Central memory CD4-positive, alpha-beta T cell (primary cell): ENCODE measurements at regions not wholly inside any gene's neighbourhood (a gene's known extent, or its start where the extent isn't known, plus 50 kb on each side); places are given as distances from the start of the nearest gene placed in this dataset.
"Not testable (repeated sequence)": the region's sequence is repeated elsewhere in the genome, so short reads cannot be mapped to it uniquely, and the experiment has no call there.

Experiments
- DNase-seq: peaks from one replicate; pipeline ENCODE4 v3.0.0; 2022

GRCh38 chr1:38608202-38608864, 251.2 kb downstream of the RRAGC start:
- no peak for DNase-seq

GRCh38 chr1:38607526-38607925, 252.0 kb downstream of the RRAGC start:
- no peak for DNase-seq

GRCh38 chr1:38605063-38605462, 254.5 kb downstream of the RRAGC start:
- no peak for DNase-seq

- no peak for DNase-seq
These were observed 255.7 kb downstream of the RRAGC start for GRCh38 chr1:38603907-38604306.

GRCh38 chr1:38600905-38601304, 258.7 kb downstream of the RRAGC start:
- DNase-seq, result no peak

- DNase-seq, result no peak
These were observed 259.3 kb downstream of the RRAGC start for GRCh38 chr1:38600286-38600685.

GRCh38 chr1:38598118-38598517, 261.5 kb downstream of the RRAGC start:
- DNase-seq, result no peak

GRCh38 chr1:38589036-38589435, 270.5 kb downstream of the RRAGC start:
- no peak for DNase-seq

GRCh38 chr1:38587766-38588165, 271.8 kb downstream of the RRAGC start:
- no peak for DNase-seq

GRCh38 chr1:38586993-38587646, 272.5 kb downstream of the RRAGC start:
- peak; percentile 26 for DNase-seq

GRCh38 chr1:38585971-38586370, 273.6 kb downstream of the RRAGC start:
- DNase-seq, result no peak

- DNase-seq, result no peak
These were observed 274.1 kb downstream of the RRAGC start for GRCh38 chr1:38585460-38585859.

- DNase-seq, result no peak
These were observed 274.9 kb downstream of the RRAGC start for GRCh38 chr1:38584448-38585355.

- not testable (repeated sequence) for DNase-seq
These were observed 276.3 kb downstream of the RRAGC start for GRCh38 chr1:38583287-38583686.

GRCh38 chr1:38581396-38581795, 278.2 kb downstream of the RRAGC start:
- DNase-seq, result no peak

- DNase-seq, result no peak
These were observed 279.0 kb downstream of the RRAGC start for GRCh38 chr1:38580594-38580993.

GRCh38 chr1:38579056-38579455, 280.5 kb downstream of the RRAGC start:
- no peak for DNase-seq

GRCh38 chr1:38578271-38578951, 281.2 kb downstream of the RRAGC start:
- DNase-seq, result no peak

GRCh38 chr1:38577937-38578270, 281.7 kb downstream of the RRAGC start:
- no peak for DNase-seq

- no peak for DNase-seq
These were observed 282.2 kb downstream of the RRAGC start for GRCh38 chr1:38577385-38577784.

GRCh38 chr1:38576241-38576640, 283.3 kb downstream of the RRAGC start:
- DNase-seq, result no peak

GRCh38 chr1:38571726-38572125, 287.8 kb downstream of the RRAGC start:
- no peak for DNase-seq

GRCh38 chr1:38570657-38570975, 289.0 kb downstream of the RRAGC start:
- DNase-seq, result no peak
